GM21737 (cell line): ENCODE measurements at regions not wholly inside any gene's neighbourhood (a gene's known extent, or its start where the extent isn't known, plus 50 kb on each side); places are given as distances from the start of the nearest gene placed in this dataset.
A peak's percentile ranks its signal among the peaks of the same experiment; 100 is the strongest.
"Not testable (repeated sequence)": the region's sequence is repeated elsewhere in the genome, so short reads cannot be mapped to it uniquely, and the experiment has no call there.

Experiments used
- ATAC-seq: cut with Tn5 transposase; IDR thresholded peaks from one replicate; pipeline ENCODE4 v1.9.1; 2021; ENCODE audit warnings: mild to moderate bottlenecking, moderate library complexity; ENCODE audit not compliant: unreplicated experiment

GRCh38 chr9:91019871-91020270, 218.3 kb downstream of the SYK start:
- not testable (repeated sequence) for ATAC-seq

- not testable (repeated sequence) for ATAC-seq
These were observed 220.0 kb downstream of the SYK start for GRCh38 chr9:91021656-91022055.

GRCh38 chr9:91023741-91024140, 222.1 kb downstream of the SYK start:
- no peak for ATAC-seq

- no peak for ATAC-seq
These were observed 223.2 kb downstream of the SYK start for GRCh38 chr9:91024841-91025240.

- ATAC-seq, result no peak
These were observed 224.2 kb downstream of the SYK start for GRCh38 chr9:91025856-91026255.

GRCh38 chr9:91026266-91026665, 224.6 kb downstream of the SYK start:
- ATAC-seq, result no peak

DNA sequence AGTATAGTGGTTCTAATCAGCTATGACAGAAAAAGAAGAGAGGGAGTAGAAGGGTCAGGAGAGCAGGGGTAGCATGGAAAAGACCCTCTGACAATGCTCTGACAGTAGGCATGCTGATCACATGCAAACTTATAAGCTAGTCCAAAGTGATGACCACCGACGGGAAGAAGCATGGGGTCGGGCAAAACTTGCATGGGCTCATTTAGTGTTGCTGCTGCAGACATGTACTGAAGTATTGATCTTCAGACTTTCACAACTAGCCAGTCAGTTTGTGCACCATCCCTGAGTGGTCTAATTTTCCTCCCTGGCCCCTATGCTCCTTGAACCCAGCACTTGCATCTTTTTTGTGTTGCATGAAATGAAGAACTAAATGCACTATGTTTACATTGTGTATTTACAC, 225.4 kb downstream of the SYK start:
- ATAC-seq, result no peak

DNA sequence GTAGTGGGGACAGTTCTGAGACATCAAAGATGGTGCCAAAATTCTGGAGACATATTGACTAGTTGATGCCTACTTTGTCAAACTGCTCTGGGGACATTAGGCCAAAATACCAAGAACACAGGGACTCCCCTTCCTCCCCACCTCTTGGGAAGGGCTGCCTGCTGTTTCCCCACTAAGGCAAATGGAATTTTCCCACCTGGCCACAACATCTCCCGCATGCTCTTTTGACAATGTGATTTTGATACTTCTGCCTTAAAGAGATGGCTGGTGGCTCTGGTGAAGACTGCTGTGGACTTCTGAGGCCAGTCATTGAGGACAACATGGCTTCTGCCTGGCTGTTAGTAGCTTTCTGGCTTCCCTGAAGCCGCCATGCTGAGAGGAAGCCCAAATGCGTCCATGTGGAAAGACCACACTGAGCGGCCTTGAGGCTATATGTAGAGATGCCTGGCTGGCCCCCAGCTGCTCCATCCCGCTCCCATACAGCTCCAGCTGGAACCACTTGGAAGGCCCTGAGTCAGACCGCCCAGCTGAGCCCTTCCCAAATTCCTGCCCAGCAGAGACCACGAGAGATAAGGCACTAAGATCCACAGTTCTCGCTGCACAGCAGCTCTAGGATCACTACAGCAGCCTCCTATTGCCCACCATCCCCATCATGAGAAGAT, 226.7 kb downstream of the SYK start:
- no peak for ATAC-seq

- ATAC-seq, result no peak
These were observed 228.2 kb downstream of the SYK start for GRCh38 chr9:91029650-91030361.

GRCh38 chr9:91032121-91032531, 230.5 kb downstream of the SYK start:
- no peak for ATAC-seq

GRCh38 chr9:91033270-91033669, 231.7 kb downstream of the SYK start:
- no peak for ATAC-seq

- no peak for ATAC-seq
These were observed 232.2 kb downstream of the SYK start for GRCh38 chr9:91033797-91034196.

- no peak for ATAC-seq
These were observed 232.9 kb downstream of the SYK start for GRCh38 chr9:91034521-91034920.

GRCh38 chr9:91034976-91035824, 233.6 kb downstream of the SYK start:
- no peak for ATAC-seq

DNA sequence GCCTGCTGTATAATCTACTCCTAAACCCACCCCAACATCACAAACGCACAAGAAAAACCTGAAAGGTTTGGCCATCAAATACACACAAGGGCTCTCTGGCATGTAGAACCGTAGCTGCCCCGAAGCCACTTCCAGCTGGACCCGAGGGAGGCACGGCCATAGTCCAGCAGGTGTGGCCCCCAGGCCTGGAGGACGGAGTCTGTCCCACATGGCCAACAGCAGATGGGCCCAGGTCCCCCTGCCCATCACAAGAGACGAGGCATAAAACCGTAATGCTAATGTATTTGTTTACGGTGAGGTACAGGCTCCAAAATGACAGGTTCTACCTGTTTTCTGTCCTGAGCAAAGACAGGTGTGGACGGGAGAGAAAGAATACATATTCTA, 234.2 kb downstream of the SYK start:
- no peak for ATAC-seq

DNA sequence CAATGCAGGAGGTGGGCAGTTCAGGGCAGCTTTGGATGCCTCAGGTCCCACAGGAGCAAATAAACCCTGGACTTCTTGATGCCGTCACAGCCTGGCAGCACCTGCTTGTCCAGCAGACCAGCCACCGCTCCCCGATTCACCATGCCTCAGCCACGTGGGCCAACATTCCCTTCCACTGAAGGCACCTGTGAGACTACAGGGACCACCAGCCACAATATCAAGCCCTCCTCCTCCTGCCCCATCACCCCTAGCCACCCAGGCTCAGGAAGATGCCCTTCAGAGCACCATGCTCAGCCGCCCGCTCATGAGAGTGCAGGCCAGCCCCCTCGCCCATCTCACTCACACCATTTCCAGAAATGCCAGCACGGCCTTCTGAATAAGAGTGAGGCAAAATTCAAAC, 234.7 kb downstream of the SYK start:
- no peak for ATAC-seq

DNA sequence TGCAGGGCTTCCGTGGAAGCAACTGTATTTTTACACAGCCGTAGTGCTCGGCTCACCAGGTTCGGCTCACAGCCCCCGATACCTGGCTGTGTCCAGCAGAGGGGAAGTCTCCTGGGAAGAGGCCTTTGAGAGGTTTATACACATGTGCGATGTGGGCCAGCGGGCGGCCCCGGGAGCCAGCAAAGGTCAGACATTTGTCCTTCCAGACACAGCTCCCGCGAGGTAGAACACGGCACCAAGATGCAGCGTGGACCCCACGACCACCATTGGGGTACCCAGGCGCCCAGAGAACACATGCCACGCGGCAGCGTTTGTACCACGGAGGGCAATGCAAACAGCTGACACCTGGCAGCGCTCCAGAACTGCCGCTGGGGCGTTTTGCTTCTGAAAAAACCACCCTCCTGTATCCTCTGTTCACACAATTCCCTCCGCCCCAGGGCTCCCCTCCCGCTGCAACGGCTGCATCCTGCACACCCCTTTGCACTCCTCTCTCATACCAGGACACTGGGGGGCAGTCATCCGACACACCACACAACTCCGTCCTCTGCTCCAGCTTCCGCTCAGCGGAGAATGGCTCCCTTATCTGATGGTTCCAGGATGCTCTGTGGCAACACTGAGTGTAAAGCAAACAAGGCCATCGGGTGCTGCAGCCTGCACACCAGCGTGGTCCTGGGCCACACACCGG, 235.3 kb downstream of the SYK start:
- ATAC-seq, result peak; percentile 66

DNA sequence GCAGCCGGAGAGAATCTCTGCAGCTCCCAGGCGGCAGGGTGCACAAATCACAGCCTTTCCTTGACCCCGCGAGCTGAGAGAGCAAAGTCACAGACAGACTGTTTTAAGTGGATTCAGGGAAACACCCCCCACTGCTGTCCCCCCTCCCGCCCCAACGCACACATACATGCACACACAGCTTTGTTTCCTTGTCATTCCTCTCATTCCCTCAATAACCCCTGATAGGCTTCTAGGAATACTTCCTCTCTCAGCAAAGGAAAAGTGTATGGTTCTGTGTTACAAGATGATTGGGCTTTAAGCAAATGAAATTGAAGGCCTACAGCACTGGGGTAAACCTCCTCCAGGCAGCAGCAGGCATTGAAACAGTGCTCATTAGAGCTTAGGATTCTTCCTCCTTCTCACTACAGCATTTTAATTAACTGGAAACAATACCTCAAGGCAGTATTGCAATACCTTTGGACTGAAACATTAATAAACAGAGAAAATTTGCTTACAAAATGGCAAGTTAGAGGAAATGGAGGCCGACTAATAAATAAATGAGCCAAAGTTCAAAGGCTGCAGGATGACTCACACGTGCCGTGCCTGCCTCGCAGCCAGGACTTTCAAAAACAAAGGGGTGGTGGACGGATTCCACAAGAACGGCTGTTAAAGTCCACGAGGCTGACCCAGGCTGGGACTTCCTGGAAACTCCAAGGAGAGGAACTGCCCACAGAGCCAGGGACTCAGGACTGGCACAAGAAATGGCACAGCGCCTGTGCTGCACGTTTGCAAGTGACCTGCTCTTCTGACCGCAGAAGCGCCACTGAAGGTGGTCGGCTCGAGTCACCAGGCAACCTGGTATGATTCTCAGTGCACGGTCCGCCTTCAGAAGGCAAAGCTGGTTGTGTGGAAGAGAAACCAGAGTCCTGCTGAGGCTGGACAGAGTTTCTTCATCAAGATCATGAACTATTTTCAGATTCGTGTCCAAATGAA, 236.2 kb downstream of the SYK start:
- no peak for ATAC-seq

DNA sequence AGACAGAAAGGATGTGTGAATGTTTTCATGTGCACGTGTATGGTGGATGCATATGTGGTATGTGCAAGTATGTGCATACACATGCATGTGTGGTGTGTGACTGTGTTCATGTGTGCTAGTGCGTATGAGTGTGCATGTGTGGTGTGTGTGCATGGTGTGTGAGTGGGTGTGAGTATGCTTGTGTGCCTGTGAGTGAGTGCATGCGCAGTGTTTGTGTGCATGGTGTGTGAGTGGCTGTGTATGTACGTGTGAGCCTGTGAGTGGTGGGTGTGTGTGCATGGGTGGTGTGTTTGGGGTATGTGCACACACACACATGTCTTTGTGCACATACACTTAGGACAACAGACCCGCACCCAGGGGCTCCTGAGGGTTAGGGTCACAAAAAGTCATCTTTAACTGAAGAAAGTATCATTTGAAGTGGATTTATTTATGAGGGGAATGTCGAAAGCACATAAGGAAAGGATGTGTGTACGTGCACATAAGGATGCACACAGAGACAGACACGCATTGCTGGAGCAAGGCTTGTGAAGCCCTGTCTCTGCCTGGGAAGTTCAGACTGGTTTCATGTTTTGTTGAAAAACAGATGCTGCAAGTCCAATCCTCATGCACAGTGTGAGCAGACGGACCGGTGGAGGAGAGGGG, 237.0 kb downstream of the SYK start:
- ATAC-seq, result no peak
